GM12874 (cell line): ENCODE measurements at regions not wholly inside any gene's neighbourhood (a gene's known extent, or its start where the extent isn't known, plus 50 kb on each side); places are given as distances from the start of the nearest gene placed in this dataset.

Experiments used
- TF ChIP-seq, protein P1 (sequence below): IDR thresholded peaks from 2 replicates; pipeline ENCODE4 v1.5.1; 2011; ENCODE audit warnings: low read depth, mild to moderate bottlenecking, control low read depth, low read length, moderate library complexity; ENCODE audit not compliant: insufficient read depth

DNA sequence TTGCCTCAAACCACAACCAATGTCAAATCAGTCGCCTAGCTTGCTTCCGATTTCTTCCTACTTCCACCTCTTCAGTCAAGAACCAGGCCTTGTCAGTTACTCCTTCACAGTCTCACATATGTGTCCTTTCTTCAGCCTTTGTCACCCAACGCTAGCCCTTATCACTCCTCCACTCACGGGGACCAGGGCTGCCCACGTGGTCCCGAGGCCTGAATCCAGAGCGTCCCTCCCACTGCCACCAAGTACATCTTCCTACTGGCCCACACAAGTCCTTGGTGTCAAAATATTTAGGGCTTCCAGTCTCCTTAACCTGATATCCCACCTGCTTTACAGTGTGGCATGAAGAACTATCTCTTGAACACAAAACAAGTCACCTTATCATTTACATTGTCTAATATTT, 119.1 kb upstream of the SPRED2 start:
- TF ChIP-seq, protein P1, sequence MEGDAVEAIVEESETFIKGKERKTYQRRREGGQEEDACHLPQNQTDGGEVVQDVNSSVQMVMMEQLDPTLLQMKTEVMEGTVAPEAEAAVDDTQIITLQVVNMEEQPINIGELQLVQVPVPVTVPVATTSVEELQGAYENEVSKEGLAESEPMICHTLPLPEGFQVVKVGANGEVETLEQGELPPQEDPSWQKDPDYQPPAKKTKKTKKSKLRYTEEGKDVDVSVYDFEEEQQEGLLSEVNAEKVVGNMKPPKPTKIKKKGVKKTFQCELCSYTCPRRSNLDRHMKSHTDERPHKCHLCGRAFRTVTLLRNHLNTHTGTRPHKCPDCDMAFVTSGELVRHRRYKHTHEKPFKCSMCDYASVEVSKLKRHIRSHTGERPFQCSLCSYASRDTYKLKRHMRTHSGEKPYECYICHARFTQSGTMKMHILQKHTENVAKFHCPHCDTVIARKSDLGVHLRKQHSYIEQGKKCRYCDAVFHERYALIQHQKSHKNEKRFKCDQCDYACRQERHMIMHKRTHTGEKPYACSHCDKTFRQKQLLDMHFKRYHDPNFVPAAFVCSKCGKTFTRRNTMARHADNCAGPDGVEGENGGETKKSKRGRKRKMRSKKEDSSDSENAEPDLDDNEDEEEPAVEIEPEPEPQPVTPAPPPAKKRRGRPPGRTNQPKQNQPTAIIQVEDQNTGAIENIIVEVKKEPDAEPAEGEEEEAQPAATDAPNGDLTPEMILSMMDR = no peak

- TF ChIP-seq, protein P1 = no peak
Measured at GRCh38 chr2:65550246-65550645, 117.8 kb upstream of the SPRED2 start.

- TF ChIP-seq, protein P1 = no peak
Measured at GRCh38 chr2:65549631-65550030, 117.2 kb upstream of the SPRED2 start.

DNA sequence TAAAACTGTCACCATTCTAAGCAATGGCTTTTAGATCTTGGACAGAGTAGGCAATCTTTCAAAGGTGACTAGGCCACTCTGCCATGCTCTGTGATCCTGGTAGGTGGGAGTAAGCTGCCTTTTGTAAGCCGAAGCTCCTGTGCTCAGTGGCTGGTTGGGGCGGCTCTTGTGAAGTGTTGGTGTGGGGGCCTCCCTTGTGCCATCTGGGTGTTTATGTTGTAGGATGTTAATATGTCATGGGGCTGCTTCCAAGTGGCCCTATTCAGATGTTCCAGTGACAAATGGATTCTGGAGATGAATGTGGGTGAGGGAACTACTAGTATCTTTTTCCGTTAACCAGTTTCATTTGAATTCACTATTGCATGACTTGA, 116.8 kb upstream of the SPRED2 start:
- TF ChIP-seq, protein P1 = no peak

GRCh38 chr2:65548576-65549256, 116.3 kb upstream of the SPRED2 start:
- TF ChIP-seq, protein P1 = no peak

- TF ChIP-seq, protein P1 = no peak
Measured at GRCh38 chr2:65548064-65548463, 115.7 kb upstream of the SPRED2 start.

- TF ChIP-seq, protein P1 = no peak
Measured at GRCh38 chr2:65545837-65546805, 113.7 kb upstream of the SPRED2 start.
